ENCODE measurements at regions not wholly inside any gene's neighbourhood (a gene's known extent, or its start where the extent isn't known, plus 50 kb on each side); places are given as distances from the start of the nearest gene placed in this dataset.
A peak's percentile ranks its signal among the peaks of the same experiment; 100 is the strongest.

GRCh38 chr18:56377231-56377630, 261.2 kb downstream of the TXNL1 start:
- DNase-seq, result no peak

- DNase-seq, result no peak
These were observed 264.3 kb downstream of the TXNL1 start for GRCh38 chr18:56374007-56374655.

- DNase-seq, result no peak
These were observed 264.8 kb downstream of the TXNL1 start for GRCh38 chr18:56373601-56374000.

GRCh38 chr18:56368066-56368465, 270.3 kb downstream of the TXNL1 start:
- DNase-seq, result no peak

- no peak for DNase-seq
These were observed 279.6 kb downstream of the TXNL1 start for GRCh38 chr18:56358608-56359280.

- DNase-seq, result no peak
These were observed 284.6 kb downstream of the TXNL1 start for GRCh38 chr18:56353663-56354260.

- no peak for DNase-seq
These were observed 286.4 kb downstream of the TXNL1 start for GRCh38 chr18:56351911-56352500.

- DNase-seq, result no peak
These were observed 300.9 kb downstream of the TXNL1 start for GRCh38 chr18:56337507-56337906.

GRCh38 chr18:56333839-56334238, 304.6 kb downstream of the TXNL1 start:
- no peak for DNase-seq

- no peak for DNase-seq
These were observed 305.2 kb downstream of the TXNL1 start for GRCh38 chr18:56333146-56333545.

- no peak for DNase-seq
These were observed 306.0 kb downstream of the TXNL1 start for GRCh38 chr18:56332371-56332770.

- DNase-seq, result no peak
These were observed 307.9 kb downstream of the TXNL1 start for GRCh38 chr18:56330366-56331110.

GRCh38 chr18:56329536-56329935, 308.9 kb downstream of the TXNL1 start:
- DNase-seq, result no peak

GRCh38 chr18:56327191-56327885, 311.1 kb downstream of the TXNL1 start:
- no peak for DNase-seq

GRCh38 chr18:56326336-56327072, 311.9 kb downstream of the TXNL1 start:
- no peak for DNase-seq

GRCh38 chr18:56323673-56324072, 314.7 kb downstream of the TXNL1 start:
- no peak for DNase-seq

- no peak for DNase-seq
These were observed 316.0 kb downstream of the TXNL1 start for GRCh38 chr18:56322406-56322805.

- no peak for DNase-seq
These were observed 316.9 kb downstream of the TXNL1 start for GRCh38 chr18:56321470-56321869.

GRCh38 chr18:56319953-56320352, 318.4 kb downstream of the TXNL1 start:
- DNase-seq, result no peak

- DNase-seq, result no peak
These were observed 321.7 kb downstream of the TXNL1 start for GRCh38 chr18:56316727-56317126.

- DNase-seq, result no peak
These were observed 323.0 kb downstream of the TXNL1 start for GRCh38 chr18:56315363-56315762.

GRCh38 chr18:56314396-56314795, 324.0 kb downstream of the TXNL1 start:
- DNase-seq, result peak in 1 of 2 experiments; percentile 29

Measured in NCI-H446 (cell line).